ENCODE measurements at regions not wholly inside any gene's neighbourhood (a gene's known extent, or its start where the extent isn't known, plus 50 kb on each side); places are given as distances from the start of the nearest gene placed in this dataset.

GRCh38 chr4:132026816-132027215, 1122.3 kb upstream of the PCDH10 start:
- TF ChIP-seq POLR2A (IDR thresholded peaks at IDR 0.05) (no peak), CTCF (IDR thresholded peaks at IDR 0.05) (no peak)

All from breast epithelium (tissue), 3 donors.